ENCODE measurements at regions not wholly inside any gene's neighbourhood (a gene's known extent, or its start where the extent isn't known, plus 50 kb on each side); places are given as distances from the start of the nearest gene placed in this dataset.

- DNase-seq: no peak
These were observed 1444.5 kb upstream of the CADM2 start for GRCh38 chr3:83514130-83514914.

GRCh38 chr3:83515123-83515522 is 1443.7 kb upstream of the CADM2 start:
- no peak for DNase-seq

- DNase-seq: no peak
These were observed 1435.2 kb upstream of the CADM2 start for GRCh38 chr3:83523470-83524073.

GRCh38 chr3:83524901-83525300 is 1433.9 kb upstream of the CADM2 start:
- DNase-seq: peak; percentile 13

GRCh38 chr3:83559082-83559481 is 1399.7 kb upstream of the CADM2 start:
- DNase-seq: no peak

GRCh38 chr3:83567935-83568334 is 1390.9 kb upstream of the CADM2 start:
- DNase-seq: no peak

GRCh38 chr3:83581546-83581945 is 1377.2 kb upstream of the CADM2 start:
- no peak for DNase-seq

GRCh38 chr3:83601704-83602103 is 1357.1 kb upstream of the CADM2 start:
- DNase-seq: no peak

- no peak for DNase-seq
These were observed 1336.3 kb upstream of the CADM2 start for GRCh38 chr3:83622526-83622925.

GRCh38 chr3:83625261-83625660 is 1333.5 kb upstream of the CADM2 start:
- DNase-seq: no peak

- DNase-seq: no peak
These were observed 1330.3 kb upstream of the CADM2 start for GRCh38 chr3:83628471-83628870.

- DNase-seq: no peak
These were observed 1326.3 kb upstream of the CADM2 start for GRCh38 chr3:83632526-83632925.

- DNase-seq: no peak
These were observed 1325.0 kb upstream of the CADM2 start for GRCh38 chr3:83633758-83634157.

- DNase-seq: no peak
These were observed 1309.1 kb upstream of the CADM2 start for GRCh38 chr3:83649692-83650091.

GRCh38 chr3:83655083-83655482 is 1303.7 kb upstream of the CADM2 start:
- no peak for DNase-seq

GRCh38 chr3:83662381-83662960 is 1296.3 kb upstream of the CADM2 start:
- no peak for DNase-seq

- DNase-seq: no peak
These were observed 1288.4 kb upstream of the CADM2 start for GRCh38 chr3:83670416-83670815.

GRCh38 chr3:83683937-83684598 is 1274.7 kb upstream of the CADM2 start:
- DNase-seq: no peak

- no peak for DNase-seq
These were observed 1252.1 kb upstream of the CADM2 start for GRCh38 chr3:83706669-83707068.

- DNase-seq: no peak
These were observed 1243.5 kb upstream of the CADM2 start for GRCh38 chr3:83715307-83715706.

- DNase-seq: no peak
These were observed 1229.2 kb upstream of the CADM2 start for GRCh38 chr3:83729576-83729975.

- no peak for DNase-seq
These were observed 1224.1 kb upstream of the CADM2 start for GRCh38 chr3:83734656-83735055.

GRCh38 chr3:83738202-83738601 is 1220.6 kb upstream of the CADM2 start:
- DNase-seq: no peak

- DNase-seq: no peak
These were observed 1218.3 kb upstream of the CADM2 start for GRCh38 chr3:83740504-83740903.

Measured in NCI-H2081 treated with DMSO at 0.1 percent for 48 hours (cell line).